ENCODE measurements at regions not wholly inside any gene's neighbourhood (a gene's known extent, or its start where the extent isn't known, plus 50 kb on each side); places are given as distances from the start of the nearest gene placed in this dataset.

DNA sequence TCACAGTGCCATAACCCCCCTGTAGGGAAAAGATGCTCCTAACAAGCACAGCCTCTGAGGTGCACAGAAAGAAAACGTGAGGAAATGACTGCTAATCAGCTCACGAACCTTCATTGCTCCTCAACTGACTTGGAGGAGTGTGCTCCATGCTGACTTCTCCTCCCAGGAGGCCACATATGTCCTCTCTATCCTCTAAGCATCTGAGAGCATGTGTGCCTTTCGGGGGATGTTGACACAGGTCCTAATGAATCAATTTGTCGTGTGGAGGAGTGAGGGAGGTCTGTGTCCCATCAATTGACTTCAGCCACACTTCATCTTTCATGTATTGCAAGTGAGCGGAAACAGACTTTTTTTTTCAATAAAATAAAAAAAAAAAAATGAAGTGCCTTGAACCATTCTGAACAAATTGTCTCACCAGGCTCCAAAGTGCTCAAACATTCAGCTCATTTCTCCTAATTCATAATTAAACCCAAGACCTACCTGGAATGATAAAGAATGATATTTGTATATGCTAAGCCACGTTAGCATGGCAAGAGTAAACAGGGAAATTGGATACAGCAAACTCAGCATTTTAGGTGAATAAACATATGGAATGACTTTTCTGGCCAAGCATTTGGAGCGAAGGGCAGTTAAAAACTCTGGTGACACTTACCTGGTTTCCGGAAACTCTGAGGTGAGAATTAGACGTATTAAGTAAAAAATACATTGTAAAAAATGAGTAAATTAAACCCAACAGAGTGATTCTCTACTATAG, 317.6 kb upstream of the FAT3 start:
- H3K9me2 ChIP-seq: no peaks in the 10 kb centered on the region
- H3K79me2 ChIP-seq (ENCODE audit: insufficient read depth): no peaks in the 10 kb centered on the region
- H3K4me2 ChIP-seq: no peak overlapping the region
- TF ChIP-seq SIN3A (IDR thresholded peaks at IDR 0.05; ENCODE audit: borderline replicate concordance, low read depth, low read length) (no peak), NFIC (IDR thresholded peaks at IDR 0.05; ENCODE audit: borderline replicate concordance) (no peak), RFX5 (IDR thresholded peaks at IDR 0.05; ENCODE audit: low read length) (no peak), EP300 (IDR thresholded peaks at IDR 0.05; ENCODE audit: borderline replicate concordance in 1 of 2, low read depth in 1 of 2, low read length in 1 of 2) (no peak), IRF3 (IDR thresholded peaks at IDR 0.05; ENCODE audit: low read depth, low read length) (no peak), NRF1 (IDR thresholded peaks at IDR 0.05; ENCODE audit: low read depth, low read length) (no peak), TAF1 (IDR thresholded peaks at IDR 0.05; ENCODE audit: borderline replicate concordance, low read depth, low read length) (no peak), MXI1 (IDR thresholded peaks at IDR 0.05; ENCODE audit: low read depth, low read length) (no peak), RCOR1 (IDR thresholded peaks at IDR 0.05; ENCODE audit: low read length) (no peak), RXRA (IDR thresholded peaks at IDR 0.05; ENCODE audit: borderline replicate concordance, low read depth) (no peak), POLR2AphosphoS5 (IDR thresholded peaks at IDR 0.05; ENCODE audit: low read depth, low read length) (no peak), ELF1 (IDR thresholded peaks at IDR 0.05) (no peak), FOSL2 (IDR thresholded peaks at IDR 0.05; ENCODE audit: borderline replicate concordance, low read depth) (no peak), MAX (IDR thresholded peaks at IDR 0.05; ENCODE audit: low read depth) (no peak), REST (IDR thresholded peaks at IDR 0.05; ENCODE audit: low read depth, low read length) (no peak)
- TF ChIP-seq, protein P1, sequence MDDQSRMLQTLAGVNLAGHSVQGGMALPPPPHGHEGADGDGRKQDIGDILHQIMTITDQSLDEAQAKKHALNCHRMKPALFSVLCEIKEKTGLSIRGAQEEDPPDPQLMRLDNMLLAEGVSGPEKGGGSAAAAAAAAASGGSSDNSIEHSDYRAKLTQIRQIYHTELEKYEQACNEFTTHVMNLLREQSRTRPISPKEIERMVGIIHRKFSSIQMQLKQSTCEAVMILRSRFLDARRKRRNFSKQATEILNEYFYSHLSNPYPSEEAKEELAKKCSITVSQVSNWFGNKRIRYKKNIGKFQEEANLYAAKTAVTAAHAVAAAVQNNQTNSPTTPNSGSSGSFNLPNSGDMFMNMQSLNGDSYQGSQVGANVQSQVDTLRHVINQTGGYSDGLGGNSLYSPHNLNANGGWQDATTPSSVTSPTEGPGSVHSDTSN (IDR thresholded peaks at IDR 0.05): no peak
- TF ChIP-seq, protein P2, sequence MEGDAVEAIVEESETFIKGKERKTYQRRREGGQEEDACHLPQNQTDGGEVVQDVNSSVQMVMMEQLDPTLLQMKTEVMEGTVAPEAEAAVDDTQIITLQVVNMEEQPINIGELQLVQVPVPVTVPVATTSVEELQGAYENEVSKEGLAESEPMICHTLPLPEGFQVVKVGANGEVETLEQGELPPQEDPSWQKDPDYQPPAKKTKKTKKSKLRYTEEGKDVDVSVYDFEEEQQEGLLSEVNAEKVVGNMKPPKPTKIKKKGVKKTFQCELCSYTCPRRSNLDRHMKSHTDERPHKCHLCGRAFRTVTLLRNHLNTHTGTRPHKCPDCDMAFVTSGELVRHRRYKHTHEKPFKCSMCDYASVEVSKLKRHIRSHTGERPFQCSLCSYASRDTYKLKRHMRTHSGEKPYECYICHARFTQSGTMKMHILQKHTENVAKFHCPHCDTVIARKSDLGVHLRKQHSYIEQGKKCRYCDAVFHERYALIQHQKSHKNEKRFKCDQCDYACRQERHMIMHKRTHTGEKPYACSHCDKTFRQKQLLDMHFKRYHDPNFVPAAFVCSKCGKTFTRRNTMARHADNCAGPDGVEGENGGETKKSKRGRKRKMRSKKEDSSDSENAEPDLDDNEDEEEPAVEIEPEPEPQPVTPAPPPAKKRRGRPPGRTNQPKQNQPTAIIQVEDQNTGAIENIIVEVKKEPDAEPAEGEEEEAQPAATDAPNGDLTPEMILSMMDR (IDR thresholded peaks at IDR 0.05): no peak
- TF ChIP-seq, protein P3, sequence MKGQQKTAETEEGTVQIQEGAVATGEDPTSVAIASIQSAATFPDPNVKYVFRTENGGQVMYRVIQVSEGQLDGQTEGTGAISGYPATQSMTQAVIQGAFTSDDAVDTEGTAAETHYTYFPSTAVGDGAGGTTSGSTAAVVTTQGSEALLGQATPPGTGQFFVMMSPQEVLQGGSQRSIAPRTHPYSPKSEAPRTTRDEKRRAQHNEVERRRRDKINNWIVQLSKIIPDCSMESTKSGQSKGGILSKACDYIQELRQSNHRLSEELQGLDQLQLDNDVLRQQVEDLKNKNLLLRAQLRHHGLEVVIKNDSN (IDR thresholded peaks at IDR 0.05; ENCODE audit: borderline replicate concordance, low read depth): no peak
- CTCF ChIA-PET: no interaction called here
- H3K36me3 ChIP-seq (replicated peaks in 1 of 2; ENCODE audit: control insufficient read depth in 1 of 2, insufficient read depth in 2 of 2, low read length in 1 of 2): no peaks in the 10 kb centered on the region
- POLR2A ChIA-PET: no interaction called here
- H3K4me3 ChIP-seq (ENCODE audit: low read depth in 2 of 2, low read length in 1 of 2): no peak overlapping the region
- H3F3A ChIP-seq (replicated peaks; ENCODE audit: insufficient read depth): no peaks in the 10 kb centered on the region
- H4K20me1 ChIP-seq (ENCODE audit: insufficient read depth): no peaks in the 10 kb centered on the region
- 63% methylated on average over 9 of the region's 9 CpGs for WGBS (ENCODE audit: low lambda C conversion rate)
- H3K27me3 ChIP-seq (ENCODE audit: insufficient read depth): no peaks in the 10 kb centered on the region
- H3K9ac ChIP-seq: no peak overlapping the region
- H3K27ac ChIP-seq (ENCODE audit: low read depth in 2 of 2, low read length in 1 of 2): no peak overlapping the region
- H3K4me1 ChIP-seq (ENCODE audit: control insufficient read depth in 1 of 2, insufficient read depth in 2 of 2, low read depth in 1 of 2, low read length in 1 of 2): no peaks in the 10 kb centered on the region; a peak in 1 of 4 replicates
- DNase-seq: no peak
- H2AFZ ChIP-seq (ENCODE audit: low read depth): no peak overlapping the region
- no peaks in the 10 kb centered on the region for H3K9me3 ChIP-seq

All from SK-N-SH (cell line).